Breast epithelium (tissue), 3 donors: ENCODE measurements at regions not wholly inside any gene's neighbourhood (a gene's known extent, or its start where the extent isn't known, plus 50 kb on each side); places are given as distances from the start of the nearest gene placed in this dataset.

Experiments used
- CTCF ChIP-seq, 3 donors: fragments of 450-650 bp; IDR thresholded peaks; one replicate each; pipeline ENCODE4 v1.5.1; 2016 to 2017; ENCODE audit warnings: antibody characterized with exemption in 3 of 3, mild to moderate bottlenecking in 3 of 3, moderate library complexity in 3 of 3
- POLR2A ChIP-seq: fragments of 450-650 bp; IDR thresholded peaks from one replicate; pipeline ENCODE4 v1.6.1; 2016; ENCODE audit warnings: antibody characterized with exemption, mild to moderate bottlenecking, moderate library complexity

GRCh38 chr6:165206798-165207197 lies 102.6 kb downstream of the C6orf118 start:
- TF ChIP-seq POLR2A (no peak), CTCF (IDR thresholded peaks at IDR 0.05) (no peak)
